ENCODE measurements at regions not wholly inside any gene's neighbourhood (a gene's known extent, or its start where the extent isn't known, plus 50 kb on each side); places are given as distances from the start of the nearest gene placed in this dataset.
"Not testable (repeated sequence)": the region's sequence is repeated elsewhere in the genome, so short reads cannot be mapped to it uniquely, and the experiment has no call there.

- DNase-seq = not testable (repeated sequence)
Observed at GRCh38 chr10:131042015-131042414, 269.5 kb downstream of the TCERG1L start.
